GM19397 (cell line): ENCODE measurements at regions not wholly inside any gene's neighbourhood (a gene's known extent, or its start where the extent isn't known, plus 50 kb on each side); places are given as distances from the start of the nearest gene placed in this dataset.
"Not testable (repeated sequence)": the region's sequence is repeated elsewhere in the genome, so short reads cannot be mapped to it uniquely, and the experiment has no call there.

Experiments
- ATAC-seq: cut with Tn5 transposase; IDR thresholded peaks from one replicate; pipeline ENCODE4 v1.9.1; 2021; ENCODE audit warnings: mild to moderate bottlenecking, moderate library complexity; ENCODE audit not compliant: unreplicated experiment

DNA sequence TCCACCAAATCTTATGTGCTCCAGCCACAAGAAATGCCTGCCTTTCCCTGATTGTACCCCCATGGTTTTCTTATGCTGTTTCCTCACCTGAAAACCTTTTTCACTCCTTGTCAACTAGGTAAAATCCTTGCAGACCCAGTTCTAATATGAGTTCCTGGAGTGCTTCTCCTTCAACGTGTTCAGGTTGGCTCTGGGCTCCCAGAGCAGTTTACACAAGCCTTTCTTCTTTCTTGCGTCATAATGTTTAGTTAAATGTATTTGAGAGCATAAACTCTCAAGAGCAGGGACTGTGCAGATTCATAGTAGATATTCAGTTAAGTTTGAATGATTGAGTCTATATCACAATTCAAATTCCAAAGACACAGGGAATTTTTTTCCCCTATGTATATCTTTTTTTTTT lies 484.8 kb upstream of the CCDC196 start:
- ATAC-seq, result no peak

DNA sequence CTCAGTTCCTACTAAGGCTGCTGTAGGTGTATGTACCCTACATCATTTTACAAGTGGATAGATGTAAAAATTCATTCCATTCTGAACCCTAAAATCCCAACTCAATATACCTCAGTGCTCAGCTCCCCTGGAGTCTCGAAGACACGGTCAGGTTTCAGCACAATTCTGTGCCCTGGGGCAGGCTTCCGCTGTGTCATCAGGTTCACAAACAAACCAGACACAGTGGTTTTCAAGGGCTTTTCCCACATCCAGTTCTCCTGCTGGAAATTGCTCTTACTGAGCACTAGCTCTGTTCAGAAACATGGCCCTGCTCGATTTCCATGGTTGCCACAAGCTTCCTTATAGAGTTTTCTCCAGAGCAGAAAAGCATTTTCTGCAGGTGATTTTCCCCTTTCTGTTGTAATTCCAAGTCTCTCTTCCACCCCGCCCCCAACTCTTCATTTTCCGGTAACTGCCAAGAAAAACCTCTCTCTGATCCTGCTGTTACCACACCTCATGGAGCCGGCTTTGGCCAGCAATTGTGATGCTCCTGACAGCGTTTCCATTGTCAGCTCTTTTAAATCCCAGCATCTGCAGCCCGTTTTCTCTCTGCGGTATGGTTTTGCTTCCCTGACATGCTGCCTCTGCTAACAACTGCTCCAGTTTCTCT lies 483.0 kb upstream of the CCDC196 start:
- ATAC-seq, result no peak

DNA sequence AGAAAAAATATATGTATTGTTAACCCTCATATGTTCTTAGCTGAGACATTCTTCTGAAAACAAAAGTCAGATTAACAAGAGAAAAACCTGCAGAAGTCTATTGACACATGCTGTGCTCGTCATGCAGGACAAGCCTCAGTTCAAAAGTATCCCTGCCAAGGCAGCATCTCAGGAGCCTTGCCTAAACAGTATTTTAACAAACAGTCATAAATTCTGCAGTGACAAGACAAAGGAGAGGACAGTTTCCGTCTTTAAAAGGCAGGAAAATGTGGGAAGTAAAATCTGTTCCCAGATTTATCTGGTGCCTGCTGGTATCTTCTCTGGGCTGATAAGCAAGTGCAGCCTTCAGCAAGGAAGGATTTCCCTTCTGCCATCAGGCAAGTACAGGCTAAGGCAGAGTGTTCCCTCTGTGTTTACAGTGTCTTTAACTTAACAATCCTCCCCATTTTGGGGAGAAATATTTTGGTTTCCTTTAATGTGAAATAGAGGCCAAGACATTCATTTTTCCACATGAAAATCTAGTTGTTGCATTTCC lies 480.2 kb upstream of the CCDC196 start:
- ATAC-seq, result no peak

DNA sequence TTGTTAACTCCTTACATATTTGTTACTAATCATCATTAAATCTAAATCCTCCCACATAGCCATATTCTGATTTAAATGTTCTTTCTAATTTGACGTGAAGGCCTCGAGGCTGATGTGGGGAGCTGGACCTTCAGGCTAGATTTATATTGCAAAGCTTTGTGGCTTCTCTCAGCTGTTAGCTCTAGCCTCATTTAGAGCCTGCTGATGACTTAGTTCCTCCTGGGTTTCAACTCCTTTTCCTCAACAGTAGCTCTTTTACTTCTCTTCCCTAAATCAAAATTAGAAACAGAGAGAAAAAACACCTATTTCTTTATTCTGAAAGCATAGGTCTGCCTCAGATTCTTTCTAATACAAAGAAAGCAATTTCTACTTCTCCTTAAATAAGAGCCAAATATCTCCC lies 477.5 kb upstream of the CCDC196 start:
- no peak for ATAC-seq

DNA sequence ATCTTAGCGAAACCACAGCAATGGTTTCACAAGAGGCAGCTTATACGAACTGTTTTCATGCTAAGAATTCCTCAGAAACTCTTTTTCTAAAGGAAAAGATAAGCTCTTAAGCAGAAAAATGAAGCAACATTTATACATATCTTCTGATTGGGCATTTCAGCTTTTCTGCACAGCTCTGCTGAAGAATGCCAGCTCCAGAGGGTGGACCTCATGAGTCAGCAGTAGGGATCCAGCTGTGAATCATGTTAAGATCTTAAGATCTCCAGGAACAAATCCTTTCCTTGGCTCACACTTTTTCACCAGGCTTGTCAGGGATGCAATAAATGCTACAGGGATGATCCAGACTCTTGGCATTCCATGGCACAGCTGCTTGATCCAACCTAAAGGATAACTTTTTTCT lies 477.1 kb upstream of the CCDC196 start:
- ATAC-seq, result no peak

DNA sequence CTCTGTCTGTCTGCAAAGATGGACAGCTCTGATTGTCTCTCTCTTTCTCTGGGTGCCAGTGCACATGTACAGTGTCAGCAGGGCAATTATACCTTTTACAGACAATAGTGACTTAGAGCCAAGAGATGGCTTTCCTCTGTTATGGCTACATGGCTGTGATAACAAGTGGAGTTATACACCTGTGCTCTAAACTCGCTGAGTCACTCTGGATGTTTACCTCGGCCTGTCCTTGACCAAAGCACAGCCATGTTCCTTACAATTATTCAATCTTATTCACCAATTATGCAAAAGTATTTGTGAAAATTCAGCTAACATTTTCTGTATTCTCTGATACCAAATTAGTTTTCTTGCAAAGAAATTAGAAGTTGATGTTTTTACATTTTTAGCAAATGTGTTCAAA lies 475.5 kb upstream of the CCDC196 start:
- ATAC-seq, result no peak

DNA sequence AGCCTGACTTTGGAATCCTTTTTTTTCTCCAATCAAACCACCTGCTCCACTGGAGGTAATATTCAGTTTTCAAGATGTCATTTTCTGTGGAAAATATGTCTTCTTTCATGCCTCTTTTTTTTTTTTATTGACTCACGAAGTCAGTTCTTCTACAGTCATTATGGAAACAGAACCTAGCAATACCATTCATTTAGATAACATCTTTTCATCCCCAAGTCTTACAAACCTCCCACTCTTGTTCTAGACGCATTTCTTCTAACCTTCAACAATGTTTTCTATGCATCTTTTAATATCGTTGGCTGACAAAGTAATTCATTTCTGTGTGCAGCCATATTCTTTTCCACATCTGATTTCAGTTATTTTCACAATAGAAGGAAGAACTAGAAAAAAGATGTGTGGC lies 474.3 kb upstream of the CCDC196 start:
- no peak for ATAC-seq

DNA sequence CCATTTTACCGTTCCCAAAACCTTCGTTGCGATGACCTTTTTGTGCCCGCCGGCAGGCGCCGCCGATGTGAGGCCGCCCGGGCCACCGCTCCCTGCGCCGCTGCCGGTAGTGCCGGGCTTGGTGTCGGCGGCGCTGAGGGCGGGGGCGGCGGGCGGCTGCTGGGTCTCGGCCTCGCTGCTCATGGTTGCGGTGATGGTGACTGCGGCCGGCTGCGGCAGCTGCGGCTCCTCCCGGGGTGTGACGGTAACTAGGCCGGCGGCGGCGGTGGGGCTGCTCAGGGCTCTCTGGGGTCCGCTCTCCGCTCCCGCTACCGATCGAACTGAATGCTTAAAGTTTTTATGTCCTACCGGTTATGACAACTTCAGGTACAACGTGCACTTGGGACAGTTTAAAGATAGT lies 472.6 kb upstream of the CCDC196 start:
- ATAC-seq, result not testable (repeated sequence)

DNA sequence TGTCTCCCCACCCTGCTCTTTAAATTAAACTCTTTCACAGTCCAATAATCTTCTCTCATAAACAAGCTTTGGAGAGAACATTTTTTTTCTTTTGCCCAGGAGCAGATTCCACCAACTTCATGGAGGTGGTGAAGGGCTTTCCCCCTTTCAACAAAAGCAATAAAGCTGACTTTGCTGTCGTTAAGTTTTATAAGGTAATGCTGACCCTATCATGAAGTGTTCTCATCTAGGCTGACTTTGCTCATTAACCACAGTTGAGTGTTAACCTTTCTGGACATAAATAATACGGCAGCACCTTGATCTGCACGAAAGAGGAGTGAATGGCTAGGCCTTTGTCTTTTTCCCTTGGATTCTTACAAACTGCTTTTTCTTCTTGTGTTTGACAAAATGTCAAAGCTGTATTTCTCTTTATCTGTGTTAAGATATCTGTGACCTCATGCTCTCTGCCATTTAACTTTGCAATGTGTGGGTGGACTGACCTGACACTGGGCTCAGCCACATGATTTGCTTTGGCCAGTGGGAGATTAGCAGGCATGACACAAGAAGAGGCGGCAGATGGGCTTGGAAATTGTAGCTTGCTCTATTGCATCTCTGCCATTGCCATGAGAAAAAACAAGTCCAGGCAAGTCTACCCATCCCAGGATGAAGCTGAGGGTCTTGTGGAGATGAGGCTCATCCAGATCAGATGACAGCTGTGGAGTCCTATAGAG lies 470.9 kb upstream of the CCDC196 start:
- ATAC-seq, result no peak

DNA sequence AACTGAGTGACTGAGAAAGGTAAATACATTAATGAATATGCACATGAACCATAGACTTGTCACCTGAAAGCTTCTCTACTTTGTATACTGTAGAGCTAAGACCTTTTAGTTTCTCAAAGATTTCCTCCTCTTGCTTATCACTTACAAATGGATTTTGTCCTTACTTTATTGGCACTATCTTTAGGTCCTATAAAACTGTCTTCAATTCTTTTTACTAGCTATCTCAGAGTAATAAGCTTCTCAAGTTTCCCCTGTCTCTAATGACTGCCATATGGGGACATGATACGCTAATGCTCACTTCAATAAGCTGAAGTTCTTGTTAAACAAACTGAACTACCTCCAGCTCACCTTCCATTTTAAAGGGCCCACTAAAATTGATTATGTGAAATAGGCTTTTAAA lies 468.2 kb upstream of the CCDC196 start:
- ATAC-seq, result no peak

DNA sequence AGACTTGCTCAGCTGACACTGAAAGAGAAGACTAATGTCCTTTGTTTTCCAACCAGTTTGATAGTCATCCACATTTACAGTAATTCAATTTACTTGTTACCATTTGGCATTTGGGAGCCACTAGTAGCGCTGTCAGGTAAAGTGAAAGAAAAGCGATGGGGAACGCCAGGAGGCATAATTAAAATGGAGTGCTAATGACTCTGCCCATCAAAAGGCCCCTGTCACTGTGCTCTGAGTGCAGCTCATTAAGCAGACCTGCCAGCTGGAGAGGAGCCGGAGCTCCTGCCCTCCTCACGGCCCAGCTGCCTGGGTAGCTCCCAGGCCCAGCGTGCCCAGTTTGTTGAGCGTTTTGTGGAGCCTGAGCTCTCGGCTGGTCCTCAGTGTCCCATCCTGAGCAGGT lies 463.6 kb upstream of the CCDC196 start:
- no peak for ATAC-seq

DNA sequence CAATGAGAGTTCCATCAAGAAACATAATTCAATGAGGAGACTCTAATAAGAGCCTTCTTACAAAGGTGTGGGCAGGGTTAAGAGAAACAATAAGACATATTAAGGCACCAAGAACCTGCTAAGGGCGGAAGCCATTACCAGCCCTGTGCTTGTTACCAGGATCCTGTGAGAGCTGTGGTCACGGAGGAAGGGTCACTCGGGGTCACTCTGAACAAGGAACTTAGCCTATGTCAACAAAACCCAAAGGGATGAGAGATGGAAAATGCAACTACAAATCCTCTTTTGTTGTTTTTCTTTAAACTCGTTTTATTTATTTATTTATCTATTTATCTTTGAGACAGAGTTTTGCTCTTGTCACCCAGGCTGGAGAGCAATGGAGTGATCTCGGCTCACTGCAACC lies 460.4 kb upstream of the CCDC196 start:
- ATAC-seq, result no peak

DNA sequence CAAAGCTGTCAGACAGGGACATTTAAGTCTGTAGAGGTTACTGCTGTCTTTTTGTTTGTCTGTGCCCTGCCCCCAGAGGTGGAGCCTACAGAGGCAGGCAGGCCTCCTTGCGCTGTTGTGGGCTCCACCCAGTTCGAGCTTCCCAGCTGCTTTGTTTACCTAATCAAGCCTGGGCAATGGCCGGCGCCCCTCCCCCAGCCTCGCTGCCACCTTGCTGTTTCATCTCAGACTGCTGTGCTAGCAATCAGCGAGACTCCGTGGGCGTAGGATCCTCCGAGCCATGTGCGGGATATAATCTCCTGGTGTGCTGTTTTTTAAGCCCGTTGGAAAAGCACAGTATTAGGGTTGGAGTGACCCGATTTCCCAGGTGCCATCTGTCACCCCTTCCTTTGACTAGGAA lies 454.2 kb upstream of the CCDC196 start:
- ATAC-seq, result not testable (repeated sequence)

DNA sequence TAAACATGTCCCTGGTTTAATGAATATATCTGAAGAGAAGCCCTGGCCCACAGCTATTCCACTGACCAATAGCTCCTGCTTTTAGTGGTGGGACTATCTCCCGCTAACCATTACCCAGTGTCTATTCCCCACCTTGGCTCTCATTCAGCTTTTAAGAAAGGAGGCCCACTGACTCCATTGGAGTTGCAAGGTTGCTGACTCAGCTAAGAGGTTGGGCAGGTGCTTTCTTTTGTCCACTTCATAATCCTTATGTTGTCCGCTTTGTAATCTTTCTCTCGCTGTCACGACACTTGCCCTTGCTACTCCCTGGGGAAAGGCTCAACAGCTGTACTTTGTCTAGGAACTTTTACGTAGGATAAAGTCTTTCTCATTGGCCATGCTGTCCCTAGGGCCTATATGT lies 453.4 kb upstream of the CCDC196 start:
- ATAC-seq, result no peak

DNA sequence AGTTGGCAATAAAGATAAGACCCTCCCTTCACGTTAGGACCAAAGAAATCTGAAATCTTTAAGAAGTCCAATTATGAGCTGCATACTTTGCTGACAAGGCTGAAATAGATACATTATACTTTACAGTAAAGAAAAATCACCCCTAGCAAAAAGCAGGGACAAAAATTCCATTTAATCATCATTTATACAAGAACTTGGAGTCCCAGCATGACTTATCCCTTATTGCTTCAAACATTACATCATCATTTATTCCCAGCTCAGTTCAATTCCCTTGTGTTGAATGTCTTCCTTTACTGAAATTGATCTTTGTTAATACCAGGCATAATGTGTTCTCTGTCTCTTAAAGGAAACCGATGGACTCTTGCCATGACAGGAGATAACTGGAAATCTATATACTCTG lies 449.6 kb upstream of the CCDC196 start:
- ATAC-seq, result no peak

DNA sequence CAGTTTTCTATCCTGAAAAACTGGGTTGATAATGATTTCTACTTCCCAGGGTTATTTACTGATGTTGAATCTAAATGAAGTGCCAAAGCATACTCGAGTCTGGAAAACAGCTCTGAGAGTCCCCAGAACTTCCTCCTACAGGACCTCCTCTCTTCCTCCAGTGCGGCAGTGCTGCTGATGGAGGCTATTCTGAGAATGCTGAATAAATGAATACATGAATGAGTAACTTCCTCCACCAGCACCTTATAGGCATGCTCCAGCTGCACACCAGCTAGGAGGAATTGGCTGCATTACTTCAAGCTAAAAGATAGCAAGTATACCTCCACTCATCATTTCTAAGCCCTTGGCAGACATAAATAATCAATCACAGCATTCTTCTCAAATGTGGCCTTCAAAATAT lies 448.8 kb upstream of the CCDC196 start:
- no peak for ATAC-seq

DNA sequence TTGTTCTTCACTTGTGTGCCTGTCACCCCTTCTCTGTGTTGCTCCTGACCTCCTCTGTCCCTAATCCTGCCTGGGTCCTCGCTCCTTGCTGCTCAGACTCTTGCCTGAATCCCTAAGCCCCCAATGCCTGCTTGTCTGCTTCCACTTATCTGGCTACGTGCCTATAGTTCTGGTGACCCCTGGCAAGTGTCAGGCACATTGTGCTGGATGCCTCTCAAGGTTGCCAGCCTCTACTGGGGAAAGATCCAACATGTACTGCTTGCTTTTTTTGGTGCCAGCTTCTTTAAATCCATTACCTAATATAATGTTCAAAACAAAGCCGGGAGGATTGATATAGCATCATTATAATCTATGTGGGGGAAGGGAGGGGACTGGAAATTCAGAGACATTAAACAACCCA lies 448.0 kb upstream of the CCDC196 start:
- no peak for ATAC-seq

DNA sequence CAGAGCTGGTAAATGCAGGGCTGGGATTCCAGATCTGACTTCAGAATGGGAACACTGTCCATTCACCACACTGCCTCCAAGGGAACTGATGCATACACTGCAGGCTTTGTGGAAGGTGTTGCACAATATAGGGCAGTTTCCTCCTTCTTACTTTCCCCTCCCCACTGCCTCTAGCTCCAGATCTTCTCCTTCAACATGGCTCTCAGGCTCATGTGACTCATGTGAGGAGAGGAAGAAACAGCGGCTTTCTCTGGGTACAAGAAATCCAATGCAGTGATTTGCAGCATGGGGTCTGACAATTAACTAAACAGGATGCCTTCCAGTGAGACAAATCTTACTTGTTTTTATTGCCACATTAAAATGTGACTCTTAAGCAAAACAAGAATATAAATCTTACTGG lies 447.6 kb upstream of the CCDC196 start:
- no peak for ATAC-seq

DNA sequence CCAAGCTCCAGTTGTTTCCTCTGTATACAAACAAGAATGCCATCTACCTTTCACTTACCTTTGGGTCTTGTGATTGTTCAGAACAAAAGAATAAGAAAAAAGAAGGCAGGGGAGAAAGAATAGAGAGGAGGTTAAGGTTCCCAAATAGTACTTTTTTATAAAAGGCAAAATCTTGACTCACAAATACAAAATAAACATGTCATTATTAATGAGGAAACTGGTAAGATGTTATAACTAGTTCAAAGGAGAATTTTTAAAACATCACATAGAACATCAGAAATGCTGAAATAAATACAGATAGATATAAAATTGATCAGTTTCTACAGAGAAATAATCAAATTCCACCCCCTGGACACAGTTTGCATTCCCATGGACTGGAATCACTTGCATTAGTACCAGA lies 446.7 kb upstream of the CCDC196 start:
- no peak for ATAC-seq

DNA sequence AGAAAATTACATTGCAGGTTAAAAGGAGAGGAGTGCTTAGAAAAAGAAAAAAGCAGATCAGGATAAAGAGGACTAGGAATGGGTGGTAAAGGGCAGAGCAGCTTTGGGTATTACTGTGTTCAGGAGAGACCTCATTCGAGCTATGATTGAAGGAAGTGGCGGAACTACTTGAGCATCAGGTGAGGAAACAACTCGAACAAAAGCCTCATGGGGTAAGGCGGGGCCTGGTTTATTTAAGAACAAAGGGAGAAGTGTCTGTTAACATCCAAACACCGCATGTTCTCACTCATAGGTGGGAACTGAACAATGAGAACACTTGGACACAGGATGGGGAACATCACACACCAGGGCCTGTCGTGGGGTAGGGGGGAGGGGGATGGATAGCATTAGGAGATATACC lies 444.6 kb upstream of the CCDC196 start:
- no peak for ATAC-seq

DNA sequence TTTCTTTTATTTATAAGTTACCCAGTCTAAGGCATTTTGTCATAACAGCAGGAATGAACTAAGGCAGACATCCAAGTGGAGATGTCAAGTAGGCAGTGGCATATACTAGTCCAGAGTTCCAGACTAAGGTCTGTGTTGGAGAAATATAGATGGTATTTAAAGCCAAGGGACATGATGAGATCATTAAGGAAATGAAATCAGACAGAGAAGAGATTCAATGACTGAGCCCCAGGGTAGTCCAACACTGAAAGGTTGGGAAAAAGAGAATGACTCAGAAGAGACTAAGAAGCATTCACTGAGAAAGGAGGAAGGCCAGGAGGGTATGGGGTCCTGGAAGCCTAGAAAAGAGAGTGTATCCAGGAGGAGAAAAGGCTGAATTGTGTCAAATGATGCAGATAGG lies 442.2 kb upstream of the CCDC196 start:
- no peak for ATAC-seq

DNA sequence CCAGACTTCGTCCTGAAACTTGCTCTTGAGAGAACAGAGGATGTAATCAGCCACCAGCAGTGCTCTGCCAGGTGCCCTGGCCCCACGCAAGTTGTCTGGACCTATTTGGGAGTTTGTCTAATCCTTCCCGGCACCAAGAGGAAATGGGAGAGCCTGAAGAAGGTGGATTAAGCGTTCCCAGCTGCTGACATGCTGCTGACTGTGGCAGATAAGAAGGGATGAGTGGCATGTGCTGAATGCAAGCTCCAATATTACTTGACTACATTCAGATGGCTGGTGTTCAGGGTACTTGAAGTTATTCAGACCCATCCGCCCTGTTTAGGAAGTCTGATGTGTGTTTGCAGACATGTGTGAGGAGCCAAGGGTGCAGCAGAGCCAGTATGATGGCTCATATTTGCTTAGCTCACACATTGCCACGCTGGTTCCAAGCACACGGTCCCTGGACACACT lies 440.6 kb upstream of the CCDC196 start:
- no peak for ATAC-seq

DNA sequence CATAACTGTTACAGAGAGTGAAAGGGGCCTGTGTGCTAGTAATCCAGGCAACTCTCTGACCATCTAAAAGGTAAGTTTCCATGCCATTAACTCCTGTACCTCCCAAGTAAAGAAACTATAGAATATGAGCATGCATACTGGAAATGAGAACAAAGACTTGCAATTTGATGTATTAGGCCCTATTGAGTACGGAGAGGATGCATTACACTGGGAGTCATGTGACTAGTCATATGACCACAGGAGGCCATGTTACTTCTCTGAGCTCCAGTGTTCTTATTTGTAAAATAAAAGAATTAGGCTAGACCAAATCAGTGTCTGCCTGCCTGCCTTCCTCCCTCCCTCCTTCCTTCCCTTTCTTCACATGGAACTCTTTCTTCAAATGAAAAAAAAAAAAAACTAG lies 440.1 kb upstream of the CCDC196 start:
- ATAC-seq, result no peak
